22Rv1 (cell line): ENCODE measurements at regions not wholly inside any gene's neighbourhood (a gene's known extent, or its start where the extent isn't known, plus 50 kb on each side); places are given as distances from the start of the nearest gene placed in this dataset.

Experiments used
- ZFX ChIP-seq: fragments of 450-650 bp; IDR thresholded peaks from 2 replicates; pipeline ENCODE4 v1.6.1; 2017; ENCODE audit warnings: antibody characterized with exemption, borderline replicate concordance
- TF ChIP-seq, protein P1 (sequence below): fragments of 450-650 bp; IDR thresholded peaks from 2 replicates; pipeline ENCODE4 v1.5.1; 2017; ENCODE audit warnings: mild to moderate bottlenecking

DNA sequence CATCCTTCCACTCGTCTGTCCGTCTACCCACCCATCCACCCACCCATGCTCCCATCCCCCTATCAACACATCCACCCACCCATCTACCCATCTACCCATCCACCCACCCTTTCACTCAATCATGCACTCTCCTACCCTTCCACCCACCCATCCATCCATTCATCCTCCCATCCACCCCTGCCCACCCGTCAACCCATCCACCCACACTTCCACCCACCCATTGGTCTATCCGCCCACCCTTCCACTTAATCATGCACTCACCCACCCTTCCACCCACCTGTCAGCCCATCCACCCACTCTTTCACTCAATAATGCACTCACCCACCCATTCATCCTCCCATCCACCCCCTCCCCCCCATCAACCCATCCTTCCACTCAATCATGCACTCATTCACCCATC, 250.0 kb upstream of the EEF2KMT start:
- TF ChIP-seq, protein P1, sequence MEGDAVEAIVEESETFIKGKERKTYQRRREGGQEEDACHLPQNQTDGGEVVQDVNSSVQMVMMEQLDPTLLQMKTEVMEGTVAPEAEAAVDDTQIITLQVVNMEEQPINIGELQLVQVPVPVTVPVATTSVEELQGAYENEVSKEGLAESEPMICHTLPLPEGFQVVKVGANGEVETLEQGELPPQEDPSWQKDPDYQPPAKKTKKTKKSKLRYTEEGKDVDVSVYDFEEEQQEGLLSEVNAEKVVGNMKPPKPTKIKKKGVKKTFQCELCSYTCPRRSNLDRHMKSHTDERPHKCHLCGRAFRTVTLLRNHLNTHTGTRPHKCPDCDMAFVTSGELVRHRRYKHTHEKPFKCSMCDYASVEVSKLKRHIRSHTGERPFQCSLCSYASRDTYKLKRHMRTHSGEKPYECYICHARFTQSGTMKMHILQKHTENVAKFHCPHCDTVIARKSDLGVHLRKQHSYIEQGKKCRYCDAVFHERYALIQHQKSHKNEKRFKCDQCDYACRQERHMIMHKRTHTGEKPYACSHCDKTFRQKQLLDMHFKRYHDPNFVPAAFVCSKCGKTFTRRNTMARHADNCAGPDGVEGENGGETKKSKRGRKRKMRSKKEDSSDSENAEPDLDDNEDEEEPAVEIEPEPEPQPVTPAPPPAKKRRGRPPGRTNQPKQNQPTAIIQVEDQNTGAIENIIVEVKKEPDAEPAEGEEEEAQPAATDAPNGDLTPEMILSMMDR: no peak
- no peak for TF ChIP-seq ZFX
